ENCODE measurements at regions not wholly inside any gene's neighbourhood (a gene's known extent, or its start where the extent isn't known, plus 50 kb on each side); places are given as distances from the start of the nearest gene placed in this dataset.

DNA sequence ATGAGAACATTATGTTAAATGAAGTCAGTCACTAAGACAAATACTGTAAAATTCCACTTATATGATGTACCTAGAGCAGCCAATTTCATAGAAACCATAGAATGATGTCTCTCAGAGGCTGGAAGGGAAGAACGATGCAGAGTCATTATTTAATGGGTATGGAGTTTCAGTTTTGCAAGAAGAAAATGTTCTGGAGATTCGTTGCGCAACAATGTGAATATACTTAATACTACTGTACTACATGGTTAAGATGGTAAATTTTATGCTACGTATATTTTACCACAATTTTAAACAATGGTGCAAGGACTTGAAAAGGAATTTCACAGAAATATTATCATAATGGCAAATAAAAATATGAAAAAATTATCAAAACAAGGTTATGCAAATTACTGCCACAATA, 972.6 kb downstream of the KCNMA1 start:
- no peak overlapping the region for H3K4me3 Mint-ChIP-seq
- H3K4me1 Mint-ChIP-seq = no peaks in the 10 kb centered on the region
- peaks cover 9% of the 10 kb centered on the region for H3K9me3 Mint-ChIP-seq
- H3K27ac Mint-ChIP-seq (ENCODE audit: unreplicated experiment) = no peak overlapping the region
- no peak for DNase-seq (ENCODE audit: low read depth, low spot score)
- no peaks in the 10 kb centered on the region for H3K36me3 Mint-ChIP-seq (ENCODE audit: low read depth)
- no peak for TF ChIP-seq CTCF (conservative IDR thresholded peaks at IDR 0.05)
- no peaks in the 10 kb centered on the region for H3K27me3 Mint-ChIP-seq (ENCODE audit: low read depth)

GRCh38 chr10:76657337-76658012, 980.1 kb downstream of the KCNMA1 start:
- TF ChIP-seq CTCF (conservative IDR thresholded peaks at IDR 0.05) = no peak
- H3K4me1 Mint-ChIP-seq = no peaks in the 10 kb centered on the region

DNA sequence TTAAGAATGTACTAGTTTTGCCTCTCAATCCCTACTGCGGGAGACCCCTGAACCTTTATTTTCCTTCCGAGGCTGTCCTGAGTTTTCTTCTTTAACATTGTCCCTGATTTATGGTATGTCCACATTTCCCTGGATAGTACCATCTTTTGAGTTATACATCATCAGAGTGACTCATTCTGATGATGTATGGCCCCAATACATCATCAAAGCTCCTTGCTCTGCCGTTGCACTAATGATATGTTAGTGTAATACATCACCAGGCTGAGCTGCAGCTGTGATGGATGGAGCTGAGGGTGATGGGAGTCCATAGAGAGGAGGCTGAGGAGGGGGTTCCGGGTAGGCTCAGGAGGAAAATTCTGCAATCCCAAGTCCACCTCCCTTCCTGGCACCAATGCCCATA, 986.5 kb downstream of the KCNMA1 start:
- Mint-ChIP-seq H3K27ac (ENCODE audit: unreplicated experiment) (no peak overlapping the region), H3K9me3 (peaks cover 3% of the 10 kb centered on the region), H3K27me3 (ENCODE audit: low read depth) (no peaks in the 10 kb centered on the region), H3K36me3 (ENCODE audit: low read depth) (no peaks in the 10 kb centered on the region), H3K4me1 (peaks cover 4% of the 10 kb centered on the region), H3K4me3 (no peak overlapping the region)
- no peak for DNase-seq (ENCODE audit: low read depth, low spot score)
- no peak for TF ChIP-seq CTCF (conservative IDR thresholded peaks at IDR 0.05)

More at GRCh38 chr10:76657337-76658012, 980.1 kb downstream of the KCNMA1 start:
- DNase-seq (ENCODE audit: low read depth, low spot score) = no peak
- Mint-ChIP-seq H3K27ac (ENCODE audit: unreplicated experiment) (no peak overlapping the region), H3K9me3 (no peaks in the 10 kb centered on the region), H3K4me3 (no peak overlapping the region), H3K36me3 (ENCODE audit: low read depth) (no peaks in the 10 kb centered on the region), H3K27me3 (ENCODE audit: low read depth) (no peaks in the 10 kb centered on the region)

DNA sequence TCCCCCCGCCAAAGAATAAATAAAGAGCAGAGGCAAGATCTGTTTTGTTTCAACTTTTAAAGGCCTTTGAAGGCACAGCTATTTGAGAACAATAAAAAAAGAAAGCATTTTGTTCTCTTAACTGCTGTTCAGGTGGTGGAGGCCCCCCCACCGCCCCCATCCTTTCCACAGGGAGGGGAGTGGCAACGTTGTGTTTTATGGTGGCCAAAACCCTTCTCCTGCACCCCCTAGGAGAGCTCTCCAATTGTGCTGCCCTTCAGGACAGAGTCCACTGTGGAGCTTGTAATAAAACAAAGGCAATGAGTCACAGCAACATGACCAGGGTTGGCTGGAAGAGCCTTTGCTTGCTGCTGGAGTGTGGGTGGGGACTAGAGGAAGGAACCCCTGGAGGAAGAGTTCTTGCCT, 987.9 kb downstream of the KCNMA1 start:
- DNase-seq (ENCODE audit: low read depth, low spot score) = no peak
- no peak overlapping the region for H3K27ac Mint-ChIP-seq (ENCODE audit: unreplicated experiment)
- no peak overlapping the region for H3K4me3 Mint-ChIP-seq
- TF ChIP-seq CTCF (conservative IDR thresholded peaks at IDR 0.05) = no peak
- H3K27me3 Mint-ChIP-seq (ENCODE audit: low read depth) = no peaks in the 10 kb centered on the region
- H3K9me3 Mint-ChIP-seq = peaks cover 3% of the 10 kb centered on the region
- H3K4me1 Mint-ChIP-seq = peaks cover 4% of the 10 kb centered on the region
- H3K36me3 Mint-ChIP-seq (ENCODE audit: low read depth) = no peaks in the 10 kb centered on the region

- peaks cover 4% of the 10 kb centered on the region for H3K4me1 Mint-ChIP-seq
- no peak for TF ChIP-seq CTCF (conservative IDR thresholded peaks at IDR 0.05)
- peaks cover 3% of the 10 kb centered on the region for H3K9me3 Mint-ChIP-seq
- H3K27me3 Mint-ChIP-seq (ENCODE audit: low read depth) = no peaks in the 10 kb centered on the region
- no peak overlapping the region for H3K4me3 Mint-ChIP-seq
- no peak overlapping the region for H3K27ac Mint-ChIP-seq (ENCODE audit: unreplicated experiment)
- no peaks in the 10 kb centered on the region for H3K36me3 Mint-ChIP-seq (ENCODE audit: low read depth)
- DNase-seq (ENCODE audit: low read depth, low spot score) = no peak
Observed at GRCh38 chr10:76649254-76649653, 988.4 kb downstream of the KCNMA1 start.

Data from neural crest cell (in vitro differentiated cells).